ENCODE measurements at regions not wholly inside any gene's neighbourhood (a gene's known extent, or its start where the extent isn't known, plus 50 kb on each side); places are given as distances from the start of the nearest gene placed in this dataset.

DNA sequence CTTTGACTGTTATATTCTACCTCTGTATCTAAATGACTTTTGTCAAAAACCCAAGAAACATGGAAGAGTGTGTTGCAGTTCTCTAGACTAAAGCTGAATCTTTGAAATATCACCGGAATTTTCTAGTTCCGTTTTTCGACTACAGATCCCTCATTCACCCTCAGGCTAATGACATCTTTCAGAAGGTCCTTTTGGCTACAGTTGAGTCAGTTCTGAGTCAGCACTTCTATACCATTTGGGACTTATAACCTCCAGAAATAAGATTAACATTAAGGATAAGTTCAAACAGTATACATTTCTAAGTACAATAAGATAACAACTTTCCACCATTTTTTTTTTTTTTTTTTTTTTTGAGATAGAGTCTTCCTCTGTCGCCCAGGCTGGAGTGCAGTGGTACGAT lies 331.0 kb upstream of the CPXCR1 start:
- no peaks in the 10 kb centered on the region for H3K4me1 ChIP-seq
- no peak overlapping the region for H3K4me3 ChIP-seq
- in situ Hi-C loops (cut with MboI; ENCODE audit: low pct_ligation_motif_present in 1 of 4, low pct_unique_long_range_greater_than_20kb in 1 of 4, low sequenced_read_pairs in 3 of 4): no loop called here
- 89 to 100% methylated on average over 3 to 5 of the region's 5 CpGs for WGBS, 2 donors (ENCODE audit: low coverage in 1 of 2)
- H3K9me3 ChIP-seq: no peaks in the 10 kb centered on the region
- no peaks in the 10 kb centered on the region for H3K36me3 ChIP-seq
- no peak overlapping the region for H3K27ac ChIP-seq
- TF ChIP-seq POLR2A (IDR thresholded peaks at IDR 0.05) (no peak), POLR2AphosphoS5 (IDR thresholded peaks at IDR 0.05) (no peak), EP300 (IDR thresholded peaks at IDR 0.05; ENCODE audit: low read depth) (no peak)
- TF ChIP-seq, protein P1, sequence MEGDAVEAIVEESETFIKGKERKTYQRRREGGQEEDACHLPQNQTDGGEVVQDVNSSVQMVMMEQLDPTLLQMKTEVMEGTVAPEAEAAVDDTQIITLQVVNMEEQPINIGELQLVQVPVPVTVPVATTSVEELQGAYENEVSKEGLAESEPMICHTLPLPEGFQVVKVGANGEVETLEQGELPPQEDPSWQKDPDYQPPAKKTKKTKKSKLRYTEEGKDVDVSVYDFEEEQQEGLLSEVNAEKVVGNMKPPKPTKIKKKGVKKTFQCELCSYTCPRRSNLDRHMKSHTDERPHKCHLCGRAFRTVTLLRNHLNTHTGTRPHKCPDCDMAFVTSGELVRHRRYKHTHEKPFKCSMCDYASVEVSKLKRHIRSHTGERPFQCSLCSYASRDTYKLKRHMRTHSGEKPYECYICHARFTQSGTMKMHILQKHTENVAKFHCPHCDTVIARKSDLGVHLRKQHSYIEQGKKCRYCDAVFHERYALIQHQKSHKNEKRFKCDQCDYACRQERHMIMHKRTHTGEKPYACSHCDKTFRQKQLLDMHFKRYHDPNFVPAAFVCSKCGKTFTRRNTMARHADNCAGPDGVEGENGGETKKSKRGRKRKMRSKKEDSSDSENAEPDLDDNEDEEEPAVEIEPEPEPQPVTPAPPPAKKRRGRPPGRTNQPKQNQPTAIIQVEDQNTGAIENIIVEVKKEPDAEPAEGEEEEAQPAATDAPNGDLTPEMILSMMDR (IDR thresholded peaks at IDR 0.05): no peak
- DNase-seq: no peak
- intact Hi-C loops (cut with DNase I; ENCODE audit: low total_unique reads): no loop called here
- H3K27me3 ChIP-seq: no peaks in the 10 kb centered on the region

DNA sequence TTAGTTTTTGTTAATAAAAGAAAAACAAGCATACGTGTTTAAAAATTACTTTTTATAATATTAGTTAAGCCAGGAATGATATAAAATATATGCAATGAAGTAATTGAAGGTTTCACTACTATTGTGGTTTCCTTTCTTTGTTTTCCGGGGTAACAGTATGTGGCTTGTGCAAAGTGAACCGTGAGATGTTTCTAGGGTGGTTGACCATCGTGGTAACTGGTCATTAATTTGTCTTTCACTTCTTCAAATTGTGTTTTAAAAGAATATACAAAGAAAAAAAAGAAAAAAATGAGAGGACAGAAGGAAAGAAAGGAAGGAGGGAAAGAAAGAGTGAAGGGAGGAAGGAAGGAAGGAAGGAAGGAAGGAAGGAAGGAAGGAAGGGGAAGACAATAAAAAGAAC lies 330.1 kb upstream of the CPXCR1 start:
- intact Hi-C loops (cut with DNase I; ENCODE audit: low total_unique reads) (no loop called here), in situ Hi-C loops (cut with MboI; ENCODE audit: low pct_ligation_motif_present in 1 of 4, low pct_unique_long_range_greater_than_20kb in 1 of 4, low sequenced_read_pairs in 3 of 4) (no loop called here)
- TF ChIP-seq EP300 (IDR thresholded peaks at IDR 0.05; ENCODE audit: low read depth) (no peak), POLR2AphosphoS5 (IDR thresholded peaks at IDR 0.05) (no peak)
- TF ChIP-seq, protein P1 (IDR thresholded peaks at IDR 0.05): no peak
- DNase-seq: no peak
- H3K9me3 ChIP-seq: no peaks in the 10 kb centered on the region
- no peaks in the 10 kb centered on the region for H3K27me3 ChIP-seq
- no peaks in the 10 kb centered on the region for H3K4me1 ChIP-seq
- no peak overlapping the region for H3K4me3 ChIP-seq
- WGBS, 2 donors (ENCODE audit: low coverage in 1 of 2): 53 to 55% methylated on average over 3 to 4 of the region's 4 CpGs
- H3K36me3 ChIP-seq: no peaks in the 10 kb centered on the region
- H3K27ac ChIP-seq: no peak overlapping the region

DNA sequence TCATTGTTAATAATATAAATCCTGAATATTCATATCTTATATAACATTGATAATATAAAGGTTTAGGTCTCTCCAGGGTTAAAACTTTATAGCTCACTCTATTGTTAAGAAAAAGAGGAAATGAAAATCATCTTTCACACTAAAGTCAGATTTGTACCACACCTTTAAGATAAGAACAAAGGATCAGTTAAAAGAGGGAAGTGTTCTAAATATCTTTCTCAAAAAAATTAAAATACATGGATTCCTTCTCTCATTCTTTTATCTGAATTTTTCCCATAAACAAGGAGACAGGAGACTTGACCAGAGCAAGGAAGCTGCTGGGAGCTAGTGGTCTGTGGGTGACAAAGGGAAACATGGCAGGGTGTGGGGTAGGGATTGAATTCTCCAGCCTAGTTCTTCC lies 323.0 kb upstream of the CPXCR1 start:
- in situ Hi-C loops (cut with MboI; ENCODE audit: low pct_ligation_motif_present in 1 of 4, low pct_unique_long_range_greater_than_20kb in 1 of 4, low sequenced_read_pairs in 3 of 4): no loop called here
- TF ChIP-seq POLR2AphosphoS5 (IDR thresholded peaks at IDR 0.05) (no peak), POLR2A (IDR thresholded peaks at IDR 0.05) (no peak), EP300 (IDR thresholded peaks at IDR 0.05; ENCODE audit: low read depth) (no peak)
- TF ChIP-seq, protein P1 (IDR thresholded peaks at IDR 0.05): no peak

DNA sequence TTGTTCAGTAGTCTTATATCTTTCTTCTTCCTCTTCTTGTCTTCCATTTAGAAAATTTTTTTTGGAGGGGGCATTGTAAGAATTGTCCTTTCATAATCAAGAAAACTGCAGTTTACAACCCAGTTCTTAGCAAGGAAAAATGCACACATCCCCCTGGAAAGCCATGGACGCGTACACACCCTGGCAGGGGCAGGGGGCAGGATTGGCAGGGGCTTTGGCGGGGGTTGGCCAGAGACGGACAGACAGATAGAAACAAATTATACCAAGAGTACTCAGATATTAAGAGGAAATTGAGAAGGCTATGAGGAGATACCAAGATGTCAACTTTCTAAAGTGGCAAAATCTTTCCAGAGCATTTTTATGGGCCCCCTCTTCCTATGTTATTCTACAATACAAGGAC lies 322.5 kb upstream of the CPXCR1 start:
- in situ Hi-C loops (cut with MboI; ENCODE audit: low pct_ligation_motif_present in 1 of 4, low pct_unique_long_range_greater_than_20kb in 1 of 4, low sequenced_read_pairs in 3 of 4) (no loop called here), intact Hi-C loops (cut with DNase I; ENCODE audit: low total_unique reads) (no loop called here)
- TF ChIP-seq POLR2A (IDR thresholded peaks at IDR 0.05) (no peak), EP300 (IDR thresholded peaks at IDR 0.05; ENCODE audit: low read depth) (no peak), POLR2AphosphoS5 (IDR thresholded peaks at IDR 0.05) (no peak)
- TF ChIP-seq, protein P1 (IDR thresholded peaks at IDR 0.05): no peak
- WGBS, 2 donors (ENCODE audit: low coverage in 1 of 2): 84% methylated on average over 4 of the region's 4 CpGs; no CpG with 5 or more reads in 1 of the 2 donors
- Histone ChIP-seq H3K4me1 (no peaks in the 10 kb centered on the region), H3K36me3 (no peaks in the 10 kb centered on the region), H3K9me3 (no peaks in the 10 kb centered on the region), H3K27me3 (no peaks in the 10 kb centered on the region), H3K4me3 (no peak overlapping the region), H3K27ac (no peak overlapping the region)
- no peak for DNase-seq

More for the DNA sequence above, 323.0 kb upstream of the CPXCR1 start:
- Histone ChIP-seq H3K27me3 (no peaks in the 10 kb centered on the region), H3K36me3 (no peaks in the 10 kb centered on the region), H3K27ac (no peak overlapping the region), H3K9me3 (no peaks in the 10 kb centered on the region), H3K4me3 (no peak overlapping the region), H3K4me1 (no peaks in the 10 kb centered on the region)
- DNase-seq: no peak
- intact Hi-C loops (cut with DNase I; ENCODE audit: low total_unique reads): no loop called here
